ENCODE measurements at regions not wholly inside any gene's neighbourhood (a gene's known extent, or its start where the extent isn't known, plus 50 kb on each side); places are given as distances from the start of the nearest gene placed in this dataset.

DNA sequence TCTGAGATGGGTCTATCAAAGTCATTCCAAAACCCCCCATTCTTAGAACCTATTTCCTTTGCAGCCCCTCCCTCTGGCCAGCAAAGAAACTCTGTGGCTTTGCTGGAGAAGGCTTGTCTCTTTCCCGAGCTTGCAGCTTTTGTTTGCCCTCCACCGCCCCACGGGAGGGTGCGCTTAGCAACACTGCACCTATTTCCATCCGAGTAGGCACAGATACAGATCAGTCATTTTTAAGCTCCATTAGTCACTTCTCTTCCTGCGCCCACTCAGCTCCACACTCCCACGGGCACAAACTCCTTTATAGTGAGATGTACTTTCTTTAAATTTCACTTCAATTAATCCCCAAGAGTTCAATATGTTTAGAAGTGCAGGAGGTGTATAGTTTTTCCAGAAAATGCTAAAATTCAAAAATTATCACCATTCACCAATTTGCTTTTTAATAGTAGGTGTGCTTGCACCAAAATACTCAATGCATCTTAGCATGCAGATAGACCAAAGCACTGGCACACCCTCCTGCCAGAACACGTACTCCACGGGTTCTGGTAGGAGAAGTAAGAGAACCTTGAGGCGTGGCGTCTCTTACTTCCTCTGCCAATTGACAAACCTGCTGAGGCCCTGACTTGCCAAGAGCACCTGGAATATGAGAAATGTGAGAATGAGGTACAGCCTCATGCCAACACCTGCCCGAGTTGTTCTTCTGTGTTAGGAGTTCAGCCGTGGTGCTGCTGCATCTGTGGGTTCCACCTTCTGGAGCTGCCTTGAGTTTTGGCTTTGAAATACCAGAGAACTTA lies 183.7 kb downstream of the TEX29 start:
- DNase-seq (ENCODE audit: low read depth, low spot score) (no peak), FAIRE-seq (no peak)
- H2AFZ ChIP-seq (ENCODE audit: control insufficient read depth, low read length) = no peak overlapping the region
- dilution Hi-C loops (cut with MboI; ENCODE audit: extremely low pct_ligation_motif_present, low sequenced_read_pairs) = no loop called here
- no peaks in the 10 kb centered on the region for H3K4me1 ChIP-seq (ENCODE audit: control insufficient read depth, extremely low read depth, insufficient read depth, low read length)
- no peaks in the 10 kb centered on the region for H3K36me3 ChIP-seq (ENCODE audit: control insufficient read depth in 2 of 2, extremely low read depth in 1 of 2, insufficient read depth in 2 of 2, low read length in 2 of 2)
- H3K9me1 ChIP-seq (ENCODE audit: control insufficient read depth, extremely low read depth, insufficient read depth, low read length) = no peaks in the 10 kb centered on the region
- H3K9ac ChIP-seq (ENCODE audit: control insufficient read depth, extremely low read depth, insufficient read depth, low read length) = no peak overlapping the region
- H4K20me1 ChIP-seq (ENCODE audit: control insufficient read depth, extremely low read depth, insufficient read depth, low read length) = no peaks in the 10 kb centered on the region
- no peak for TF ChIP-seq EZH2 (IDR thresholded peaks at IDR 0.05; ENCODE audit: low read length)
- TF ChIP-seq, protein P1, sequence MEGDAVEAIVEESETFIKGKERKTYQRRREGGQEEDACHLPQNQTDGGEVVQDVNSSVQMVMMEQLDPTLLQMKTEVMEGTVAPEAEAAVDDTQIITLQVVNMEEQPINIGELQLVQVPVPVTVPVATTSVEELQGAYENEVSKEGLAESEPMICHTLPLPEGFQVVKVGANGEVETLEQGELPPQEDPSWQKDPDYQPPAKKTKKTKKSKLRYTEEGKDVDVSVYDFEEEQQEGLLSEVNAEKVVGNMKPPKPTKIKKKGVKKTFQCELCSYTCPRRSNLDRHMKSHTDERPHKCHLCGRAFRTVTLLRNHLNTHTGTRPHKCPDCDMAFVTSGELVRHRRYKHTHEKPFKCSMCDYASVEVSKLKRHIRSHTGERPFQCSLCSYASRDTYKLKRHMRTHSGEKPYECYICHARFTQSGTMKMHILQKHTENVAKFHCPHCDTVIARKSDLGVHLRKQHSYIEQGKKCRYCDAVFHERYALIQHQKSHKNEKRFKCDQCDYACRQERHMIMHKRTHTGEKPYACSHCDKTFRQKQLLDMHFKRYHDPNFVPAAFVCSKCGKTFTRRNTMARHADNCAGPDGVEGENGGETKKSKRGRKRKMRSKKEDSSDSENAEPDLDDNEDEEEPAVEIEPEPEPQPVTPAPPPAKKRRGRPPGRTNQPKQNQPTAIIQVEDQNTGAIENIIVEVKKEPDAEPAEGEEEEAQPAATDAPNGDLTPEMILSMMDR (optimal IDR thresholded peaks at IDR 0.05 in 1 of 3, IDR thresholded peaks at IDR 0.05 in 1 of 3, conservative IDR thresholded peaks at IDR 0.05 in 1 of 3; ENCODE audit: extremely low read depth in 1 of 3, insufficient read depth in 2 of 3, low read length in 3 of 3) = no peak
- no peaks in the 10 kb centered on the region for H3K79me2 ChIP-seq (ENCODE audit: control insufficient read depth, insufficient read depth, low read length)
- H3K9me3 ChIP-seq (ENCODE audit: control insufficient read depth, low read depth, low read length) = peaks cover 2% of the 10 kb centered on the region
- no peak overlapping the region for H3K27ac ChIP-seq (ENCODE audit: control insufficient read depth, insufficient read depth, low read length)
- H3K27me3 ChIP-seq (ENCODE audit: control insufficient read depth, extremely low read depth, insufficient read depth, low read length) = no peaks in the 10 kb centered on the region
- H3K4me2 ChIP-seq (ENCODE audit: control insufficient read depth, extremely low read depth, insufficient read depth, low read depth, low read length) = no peak overlapping the region
- no peak overlapping the region for H3K4me3 ChIP-seq (ENCODE audit: control insufficient read depth in 2 of 3, extremely low read depth in 1 of 3, insufficient read depth in 2 of 3, low read depth in 1 of 3, low read length in 3 of 3)

DNA sequence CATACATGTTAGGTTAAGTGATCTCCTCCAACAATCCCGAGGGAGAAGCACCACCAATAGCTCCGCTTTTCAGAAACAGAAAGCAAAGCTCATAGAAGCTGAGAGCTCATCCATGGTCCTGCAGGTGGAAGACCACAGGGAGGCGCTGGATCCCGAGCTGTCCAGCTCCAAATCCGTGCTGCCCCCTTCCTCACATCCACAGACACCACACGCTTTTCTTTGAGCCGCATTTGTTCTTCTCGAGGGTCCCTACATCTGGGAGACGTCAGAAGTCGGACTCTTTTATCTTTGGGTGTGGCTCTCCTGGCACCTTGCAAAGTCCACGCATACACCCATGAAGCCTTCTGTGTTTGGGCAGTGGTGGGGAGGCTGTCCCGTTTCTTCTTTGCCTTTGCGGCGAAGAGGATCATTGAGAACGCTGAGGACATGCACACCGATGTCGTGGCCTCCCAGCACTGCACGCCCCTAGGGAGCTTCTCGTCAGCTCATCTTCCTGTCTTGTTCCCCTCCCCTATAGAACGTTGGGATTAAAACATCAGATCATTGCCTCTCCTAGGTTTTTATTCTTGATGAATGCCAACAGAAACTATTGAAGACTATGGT lies 184.8 kb downstream of the TEX29 start:
- Histone ChIP-seq H3K4me2 (ENCODE audit: control insufficient read depth, extremely low read depth, insufficient read depth, low read depth, low read length) (no peak overlapping the region), H3K9me3 (ENCODE audit: control insufficient read depth, low read depth, low read length) (peaks cover 2% of the 10 kb centered on the region), H4K20me1 (ENCODE audit: control insufficient read depth, extremely low read depth, insufficient read depth, low read length) (no peaks in the 10 kb centered on the region), H2AFZ (ENCODE audit: control insufficient read depth, low read length) (no peak overlapping the region), H3K4me3 (ENCODE audit: control insufficient read depth in 2 of 3, extremely low read depth in 1 of 3, insufficient read depth in 2 of 3, low read depth in 1 of 3, low read length in 3 of 3) (no peak overlapping the region), H3K27me3 (ENCODE audit: control insufficient read depth, extremely low read depth, insufficient read depth, low read length) (no peaks in the 10 kb centered on the region), H3K9ac (ENCODE audit: control insufficient read depth, extremely low read depth, insufficient read depth, low read length) (no peak overlapping the region), H3K27ac (ENCODE audit: control insufficient read depth, insufficient read depth, low read length) (no peak overlapping the region), H3K79me2 (ENCODE audit: control insufficient read depth, insufficient read depth, low read length) (no peaks in the 10 kb centered on the region), H3K4me1 (ENCODE audit: control insufficient read depth, extremely low read depth, insufficient read depth, low read length) (no peaks in the 10 kb centered on the region), H3K9me1 (ENCODE audit: control insufficient read depth, extremely low read depth, insufficient read depth, low read length) (no peaks in the 10 kb centered on the region), H3K36me3 (ENCODE audit: control insufficient read depth in 2 of 2, extremely low read depth in 1 of 2, insufficient read depth in 2 of 2, low read length in 2 of 2) (no peaks in the 10 kb centered on the region)
- no peak for TF ChIP-seq EZH2 (IDR thresholded peaks at IDR 0.05; ENCODE audit: low read length)
- DNase-seq (ENCODE audit: low read depth, low spot score) (no peak), FAIRE-seq (no peak)
- dilution Hi-C loops (cut with MboI; ENCODE audit: extremely low pct_ligation_motif_present, low sequenced_read_pairs) = no loop called here

Measured in keratinocyte (primary cell).